Loucy (cell line): ENCODE measurements at regions not wholly inside any gene's neighbourhood (a gene's known extent, or its start where the extent isn't known, plus 50 kb on each side); places are given as distances from the start of the nearest gene placed in this dataset.

Source experiments
- H2AFZ ChIP-seq: fragments of 200-600 bp; sonication (generic); 2 replicates; pipeline ENCODE4 v1.6.0; 2016; ENCODE audit warnings: antibody characterized with exemption, mild to moderate bottlenecking, low read length, moderate library complexity
- H3F3A ChIP-seq: fragments of 200-600 bp; 2 replicates; pipeline ENCODE4 v1.6.0; 2016; ENCODE audit warnings: antibody characterized with exemption, low read depth, mild to moderate bottlenecking
- H3K27me3 ChIP-seq: fragments of 200-600 bp; sonication (generic); 2 replicates; pipeline ENCODE4 v1.6.1; 2014; ENCODE audit warnings: low read length, mild to moderate bottlenecking; ENCODE audit not compliant: insufficient read depth, poor library complexity, severe bottlenecking
- H3K36me3 ChIP-seq: fragments of 200-600 bp; sonication (generic); 2 replicates; pipeline ENCODE4 v1.6.1; 2016; ENCODE audit warnings: low read length; ENCODE audit not compliant: insufficient read depth
- H3K4me1 ChIP-seq: fragments of 200-600 bp; sonication (generic); 2 replicates; pipeline ENCODE4 v1.5.1; 2014; ENCODE audit warnings: low read length, mild to moderate bottlenecking; ENCODE audit not compliant: insufficient read depth, poor library complexity, severe bottlenecking
- H3K4me2 ChIP-seq: fragments of 200-600 bp; sonication (generic); 2 replicates; pipeline ENCODE4 v1.6.0; 2014; ENCODE audit warnings: antibody characterized with exemption, low read length, low read depth, mild to moderate bottlenecking; ENCODE audit not compliant: poor library complexity, severe bottlenecking
- H3K4me3 ChIP-seq: fragments of 200-600 bp; sonication (generic); 2 replicates; pipeline ENCODE4 v1.5.1; 2014; ENCODE audit warnings: low read length, mild to moderate bottlenecking, mixed read lengths; ENCODE audit not compliant: poor library complexity, severe bottlenecking
- H3K79me2 ChIP-seq: fragments of 200-600 bp; sonication (generic); 2 replicates; pipeline ENCODE4 v1.6.1; 2014; ENCODE audit warnings: low read length; ENCODE audit not compliant: insufficient read depth
- H3K9ac ChIP-seq: fragments of 200-600 bp; sonication (generic); 2 replicates; pipeline ENCODE4 v1.6.0; 2014; ENCODE audit warnings: mild to moderate bottlenecking, low read depth, low read length, moderate library complexity; ENCODE audit not compliant: poor library complexity, severe bottlenecking
- H3K9me2 ChIP-seq: fragments of 200-600 bp; sonication (generic); replicated peaks from 2 replicates; pipeline ENCODE4 v1.6.1; 2016; ENCODE audit warnings: low read depth, low read length, mixed read lengths
- H3K9me3 ChIP-seq: fragments of 200-600 bp; sonication (generic); 2 replicates; pipeline ENCODE4 v1.6.1; 2014; ENCODE audit warnings: mild to moderate bottlenecking, antibody characterized with exemption, low read length, low read depth; ENCODE audit not compliant: insufficient read depth
- H4K20me1 ChIP-seq: fragments of 200-600 bp; sonication (generic); 2 replicates; pipeline ENCODE4 v1.6.0; 2014; ENCODE audit warnings: antibody characterized with exemption, low read length, mild to moderate bottlenecking; ENCODE audit not compliant: insufficient read depth, poor library complexity, severe bottlenecking
- EZH2phosphoT487 ChIP-seq: fragments of 200-600 bp; IDR thresholded peaks from 2 replicates; pipeline ENCODE4 v1.6.1; 2018; ENCODE audit warnings: antibody characterized with exemption, mild to moderate bottlenecking, moderate library complexity, borderline replicate concordance
- TF ChIP-seq, protein P1 (sequence below): fragments of 200-600 bp; sonication (generic); conservative IDR thresholded peaks from 2 replicates; pipeline ENCODE4 v1.5.1; 2014; ENCODE audit warnings: mild to moderate bottlenecking, antibody characterized with exemption, low read length

DNA sequence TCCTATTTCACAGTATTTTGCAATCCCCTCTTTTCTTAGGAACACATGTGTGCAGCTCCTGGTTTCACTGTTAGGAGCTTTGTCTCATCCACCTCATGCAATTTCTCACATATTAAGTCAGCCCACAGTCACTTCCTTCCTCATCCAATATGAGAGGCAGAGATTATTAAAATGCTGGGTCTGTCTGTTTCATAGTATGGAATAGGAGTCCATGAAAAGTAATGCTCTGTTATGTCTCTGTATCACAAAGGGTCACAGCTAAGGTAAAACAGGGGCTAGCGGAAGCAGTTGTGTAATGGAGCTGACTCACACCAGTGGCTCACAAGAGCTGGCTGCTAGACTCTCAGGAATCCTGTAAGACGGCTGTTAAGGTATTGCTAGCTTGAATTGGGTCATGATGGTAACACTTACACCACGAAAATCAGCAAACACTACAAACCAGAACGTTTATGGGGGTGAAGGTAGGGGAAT is 216.5 kb downstream of the EFNB2 start:
- H3K9ac ChIP-seq = no peak overlapping the region
- no peaks in the 10 kb centered on the region for H3K36me3 ChIP-seq
- no peaks in the 10 kb centered on the region for H3K79me2 ChIP-seq
- H3K9me2 ChIP-seq = no peaks in the 10 kb centered on the region
- no peak overlapping the region for H3K4me2 ChIP-seq
- H3K9me3 ChIP-seq = peaks cover 9% of the 10 kb centered on the region; the same call in 1 of the 2 replicates
- no peaks in the 10 kb centered on the region for H3K4me1 ChIP-seq
- no peak overlapping the region for H3K4me3 ChIP-seq
- H2AFZ ChIP-seq = no peak overlapping the region
- H3K27me3 ChIP-seq = no peaks in the 10 kb centered on the region
- no peak for TF ChIP-seq EZH2phosphoT487
- TF ChIP-seq, protein P1, sequence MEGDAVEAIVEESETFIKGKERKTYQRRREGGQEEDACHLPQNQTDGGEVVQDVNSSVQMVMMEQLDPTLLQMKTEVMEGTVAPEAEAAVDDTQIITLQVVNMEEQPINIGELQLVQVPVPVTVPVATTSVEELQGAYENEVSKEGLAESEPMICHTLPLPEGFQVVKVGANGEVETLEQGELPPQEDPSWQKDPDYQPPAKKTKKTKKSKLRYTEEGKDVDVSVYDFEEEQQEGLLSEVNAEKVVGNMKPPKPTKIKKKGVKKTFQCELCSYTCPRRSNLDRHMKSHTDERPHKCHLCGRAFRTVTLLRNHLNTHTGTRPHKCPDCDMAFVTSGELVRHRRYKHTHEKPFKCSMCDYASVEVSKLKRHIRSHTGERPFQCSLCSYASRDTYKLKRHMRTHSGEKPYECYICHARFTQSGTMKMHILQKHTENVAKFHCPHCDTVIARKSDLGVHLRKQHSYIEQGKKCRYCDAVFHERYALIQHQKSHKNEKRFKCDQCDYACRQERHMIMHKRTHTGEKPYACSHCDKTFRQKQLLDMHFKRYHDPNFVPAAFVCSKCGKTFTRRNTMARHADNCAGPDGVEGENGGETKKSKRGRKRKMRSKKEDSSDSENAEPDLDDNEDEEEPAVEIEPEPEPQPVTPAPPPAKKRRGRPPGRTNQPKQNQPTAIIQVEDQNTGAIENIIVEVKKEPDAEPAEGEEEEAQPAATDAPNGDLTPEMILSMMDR = no peak
- H3F3A ChIP-seq = no peaks in the 10 kb centered on the region
- H4K20me1 ChIP-seq = no peaks in the 10 kb centered on the region

- Histone ChIP-seq H3K4me3 (no peak overlapping the region), H3K9me3 (no peaks in the 10 kb centered on the region), H4K20me1 (no peaks in the 10 kb centered on the region), H3K9me2 (no peaks in the 10 kb centered on the region), H3K36me3 (no peaks in the 10 kb centered on the region), H3K9ac (no peak overlapping the region), H3F3A (no peaks in the 10 kb centered on the region), H2AFZ (no peak overlapping the region), H3K79me2 (no peaks in the 10 kb centered on the region), H3K27me3 (no peaks in the 10 kb centered on the region), H3K4me1 (no peaks in the 10 kb centered on the region), H3K4me2 (no peak overlapping the region)
- TF ChIP-seq, protein P1 = no peak
- TF ChIP-seq EZH2phosphoT487 = no peak
These were observed 221.0 kb downstream of the EFNB2 start for GRCh38 chr13:106314417-106314816.

DNA sequence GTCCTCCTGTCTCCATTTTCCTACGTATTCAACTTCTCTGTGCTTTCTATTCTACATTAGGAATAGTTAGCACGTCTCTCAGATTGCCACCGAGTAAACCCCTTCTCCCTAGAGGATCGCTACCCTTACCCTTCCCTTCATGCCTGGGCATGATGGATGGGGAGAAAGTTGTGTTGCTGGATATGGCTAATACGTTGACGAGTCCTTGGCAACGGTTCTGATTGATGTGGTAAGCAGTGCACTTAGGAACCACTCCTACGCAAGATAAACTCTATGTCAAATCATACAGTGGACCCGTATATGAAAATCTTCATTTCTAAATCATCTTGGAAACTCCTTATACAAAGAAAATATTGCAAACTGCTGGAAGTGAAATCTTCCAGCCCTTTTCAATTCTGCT is 224.5 kb downstream of the EFNB2 start:
- Histone ChIP-seq H3F3A (no peaks in the 10 kb centered on the region), H3K9me3 (no peaks in the 10 kb centered on the region), H3K79me2 (no peaks in the 10 kb centered on the region), H3K27me3 (no peaks in the 10 kb centered on the region), H3K4me1 (no peaks in the 10 kb centered on the region), H3K9ac (no peak overlapping the region), H3K4me3 (no peak overlapping the region), H2AFZ (no peak overlapping the region), H3K9me2 (no peaks in the 10 kb centered on the region), H3K36me3 (no peaks in the 10 kb centered on the region), H4K20me1 (no peaks in the 10 kb centered on the region), H3K4me2 (no peak overlapping the region)
- TF ChIP-seq, protein P1 = no peak
- no peak for TF ChIP-seq EZH2phosphoT487
